ENCODE measurements at regions not wholly inside any gene's neighbourhood (a gene's known extent, or its start where the extent isn't known, plus 50 kb on each side); places are given as distances from the start of the nearest gene placed in this dataset.

DNA sequence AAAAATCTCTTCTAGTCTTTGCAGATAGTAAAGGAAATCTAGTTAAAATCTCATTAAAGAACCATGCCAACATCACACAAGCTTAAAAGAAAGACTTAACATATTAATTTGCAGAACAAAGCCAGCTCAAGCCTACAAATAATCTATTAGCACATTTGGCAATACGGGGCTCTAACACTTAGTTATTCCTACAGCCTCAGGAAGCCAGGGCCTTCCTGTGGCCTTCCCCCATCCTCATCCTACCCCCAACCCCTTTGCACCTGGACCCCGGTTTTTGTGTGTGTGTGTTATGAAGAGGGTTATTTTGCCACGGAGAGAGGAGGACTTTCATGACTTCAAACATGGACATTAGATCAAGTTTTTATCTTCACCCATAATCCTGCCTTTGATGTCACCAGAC, 64.6 kb downstream of the FOXB2 start:
- DNase-seq, result no peak

DNA sequence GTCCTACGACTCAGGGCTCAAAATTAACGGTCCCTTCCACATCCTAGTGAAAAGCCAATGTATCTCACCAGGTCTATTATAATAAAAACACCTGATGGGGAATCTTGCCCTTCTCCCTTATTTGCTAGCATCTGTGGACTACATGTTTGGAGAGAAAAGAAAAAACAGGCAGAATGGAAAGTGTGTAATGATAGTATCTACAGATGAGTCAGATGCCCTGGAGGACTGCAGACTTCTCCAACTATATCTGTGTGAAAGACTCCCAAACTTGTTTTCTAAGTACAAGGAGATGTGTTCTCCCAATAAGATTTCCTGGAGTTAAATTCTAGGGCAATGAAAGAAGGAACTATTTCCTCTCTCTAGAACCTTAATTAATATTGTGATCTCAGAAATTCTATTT, 66.0 kb downstream of the FOXB2 start:
- DNase-seq, result no peak

DNA sequence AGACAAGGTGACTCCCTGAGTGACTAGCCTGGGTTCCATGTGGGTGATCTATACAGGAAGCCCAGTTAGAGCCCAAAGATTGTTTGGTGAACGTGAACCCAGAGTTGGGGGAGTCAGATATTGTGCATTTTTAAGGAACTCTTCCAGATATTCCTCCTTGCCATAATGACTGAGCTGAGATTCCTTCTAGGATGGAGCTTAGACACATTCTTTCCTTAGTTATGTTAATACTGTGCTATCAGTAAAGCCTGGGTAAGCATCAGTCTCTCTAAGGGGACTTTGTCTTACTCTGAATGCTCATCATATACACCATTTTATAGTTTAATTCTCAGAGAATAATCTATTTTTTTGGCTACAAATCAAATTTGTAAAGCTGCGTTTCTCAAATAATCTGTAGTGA, 68.1 kb downstream of the FOXB2 start:
- DNase-seq, result no peak

DNA sequence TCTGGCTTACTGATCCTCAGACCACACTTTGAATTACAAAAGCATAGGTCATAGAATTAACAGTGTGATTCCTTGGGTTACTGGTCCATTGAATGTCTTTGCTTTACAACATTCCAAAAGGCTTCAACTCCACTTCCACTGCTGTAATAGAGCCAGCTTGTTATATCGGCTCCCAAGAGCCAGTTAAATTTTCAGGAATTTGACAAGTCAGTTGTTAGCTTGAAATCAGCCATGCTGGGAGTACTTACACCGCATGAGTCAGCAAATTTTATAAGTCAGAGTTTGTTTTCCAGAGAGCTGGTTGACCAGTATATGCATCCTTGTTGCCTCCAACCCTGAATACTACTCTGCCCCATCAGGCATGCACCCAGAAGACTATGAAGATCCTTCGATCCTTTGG, 73.1 kb downstream of the FOXB2 start:
- peak; percentile 23 for DNase-seq

DNA sequence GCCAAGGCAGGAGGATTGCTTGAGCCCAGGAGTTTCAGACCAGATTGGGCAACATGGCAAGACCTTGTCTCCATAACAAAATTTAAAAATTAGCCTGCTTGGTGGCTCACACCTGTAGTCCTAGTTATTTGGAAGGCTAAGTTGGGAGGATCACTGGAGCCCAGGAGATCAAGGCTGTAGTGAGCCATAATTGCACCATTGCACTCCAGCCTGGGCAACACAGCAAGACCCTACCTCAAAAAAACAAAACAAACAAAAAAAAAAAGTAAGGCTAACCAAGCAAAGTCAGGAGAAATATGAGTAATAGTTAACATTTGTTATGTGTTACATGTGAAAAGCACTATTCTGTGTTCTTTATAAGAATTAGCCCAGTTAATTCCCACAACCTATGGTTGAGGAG, 74.7 kb downstream of the FOXB2 start:
- DNase-seq, result no peak

DNA sequence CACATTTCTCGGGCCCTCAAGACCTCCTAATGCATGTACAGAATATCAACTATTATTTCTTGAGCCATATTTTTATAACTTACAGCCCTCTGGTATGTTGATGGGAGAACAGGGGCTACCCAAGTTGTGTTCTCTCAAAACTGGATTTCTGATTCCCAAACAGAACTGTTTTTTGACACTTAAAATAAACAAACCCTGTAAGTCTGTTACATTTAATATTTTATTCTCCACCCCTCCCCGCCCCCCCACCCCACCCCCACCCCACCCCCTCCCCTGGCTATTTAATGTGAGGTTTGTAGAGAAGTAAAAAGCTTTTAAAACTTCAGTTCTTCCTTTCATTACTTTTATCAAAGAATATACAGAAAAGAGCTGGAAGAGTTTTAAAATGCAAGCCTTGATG, 77.9 kb downstream of the FOXB2 start:
- no peak for DNase-seq

DNA sequence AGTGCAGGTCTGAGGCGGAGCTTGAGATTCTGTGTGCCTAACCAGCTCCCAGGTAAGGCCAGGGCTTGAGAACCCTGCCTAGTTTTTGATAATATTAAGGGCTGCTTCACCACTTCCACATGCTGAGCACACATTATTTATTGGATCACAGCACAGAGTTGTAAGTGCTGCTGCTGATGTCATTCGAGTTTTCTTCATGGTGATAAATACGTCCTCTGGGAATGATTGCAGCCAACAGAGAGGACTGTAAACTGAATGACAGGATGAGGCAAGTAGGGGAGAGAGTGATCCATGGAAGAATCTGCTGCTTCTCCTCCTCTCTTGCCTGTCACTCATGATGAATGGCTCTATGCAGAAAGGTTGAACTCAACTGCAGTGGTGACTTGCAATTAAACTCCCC, 77.9 kb upstream of the VPS13A start:
- DNase-seq, result peak; percentile 11

DNA sequence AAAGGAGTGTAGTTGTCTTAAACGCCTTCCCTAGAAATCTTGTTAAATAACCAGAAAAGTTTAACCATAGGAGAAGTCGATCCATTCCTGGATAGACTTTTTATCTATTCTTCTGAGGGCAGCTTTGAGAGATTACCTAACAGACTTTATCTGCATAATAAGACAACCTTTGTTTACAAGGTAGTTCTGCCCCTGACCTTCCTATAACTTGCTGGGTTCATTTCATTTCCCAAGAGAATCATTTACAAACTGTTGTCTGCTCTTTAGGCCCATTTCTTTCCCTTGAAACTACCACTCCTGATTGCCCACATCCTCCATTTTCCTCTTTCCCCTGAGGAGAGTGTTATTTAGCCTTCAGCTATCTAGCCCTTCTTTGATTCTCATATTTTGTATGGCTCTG, 65.9 kb upstream of the VPS13A start:
- DNase-seq, result no peak

DNA sequence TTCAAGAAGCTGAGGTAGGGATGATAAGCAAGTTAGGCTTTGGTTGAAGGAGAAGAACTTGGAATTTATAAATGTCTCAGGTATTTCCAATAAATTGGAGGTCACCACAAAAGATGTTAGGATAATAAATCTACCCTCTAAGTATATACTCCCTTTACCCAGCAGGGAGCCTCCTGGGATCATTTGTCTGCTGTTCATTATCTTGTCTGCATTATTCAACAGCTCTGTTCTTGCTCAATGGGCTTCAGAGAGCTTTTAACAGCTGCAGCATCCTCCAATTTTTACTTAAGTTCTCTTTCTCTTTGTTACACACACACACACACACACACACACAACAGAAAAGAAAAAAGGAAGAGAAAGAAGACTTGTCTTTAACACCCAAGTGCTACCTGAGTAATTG, 51.7 kb upstream of the VPS13A start:
- DNase-seq, result no peak

DNA sequence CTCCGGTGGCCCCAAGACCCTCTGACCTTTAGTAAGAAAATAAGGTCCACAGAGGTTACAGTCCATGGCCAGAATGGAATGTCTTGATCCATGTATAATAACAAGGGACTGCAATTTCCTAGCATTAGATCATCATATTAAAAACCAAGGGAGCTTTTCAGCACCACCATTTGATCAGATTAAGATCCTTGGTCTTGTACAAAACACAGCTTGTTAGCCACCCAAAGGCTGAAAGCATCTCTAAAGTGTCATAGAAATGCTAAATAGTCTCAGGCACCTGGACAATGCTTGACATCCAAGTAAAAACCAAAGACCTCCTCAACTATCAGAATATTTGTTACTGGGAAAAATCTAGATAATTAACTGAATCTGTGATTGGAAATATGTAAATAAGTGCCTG, 50.3 kb upstream of the VPS13A start:
- no peak for DNase-seq
